Neural cell (in vitro differentiated cells): ENCODE measurements at regions not wholly inside any gene's neighbourhood (a gene's known extent, or its start where the extent isn't known, plus 50 kb on each side); places are given as distances from the start of the nearest gene placed in this dataset.

ENCODE experiments used
- H2AFZ ChIP-seq: fragments of 200-600, 300-800 bp; sonication (generic), shearing (Covaris generic); 2 replicates; pipeline ENCODE4 v1.6.0; 2014; ENCODE audit warnings: low read depth, mild to moderate bottlenecking, antibody characterized with exemption, low read length, moderate library complexity
- H3F3A ChIP-seq: fragments of 200-600 bp; shearing (Covaris generic); 2 replicates; pipeline ENCODE4 v1.6.1; 2016; ENCODE audit warnings: mild to moderate bottlenecking, moderate library complexity, mixed read lengths, antibody characterized with exemption, low read length; ENCODE audit not compliant: insufficient read depth, poor library complexity, severe bottlenecking
- H3K27ac ChIP-seq: fragments of 200-600, 300-800 bp; sonication (generic), shearing (Covaris generic); 2 replicates; pipeline ENCODE4 v1.5.1; 2014; ENCODE audit warnings: mild to moderate bottlenecking, low read length, moderate library complexity
- H3K27me3 ChIP-seq: fragments of 300-800, 200-600 bp; sonication (generic), shearing (Covaris generic); 2 replicates; pipeline ENCODE4 v1.6.0; 2014; ENCODE audit warnings: mild to moderate bottlenecking, low read depth, low read length, moderate library complexity; ENCODE audit not compliant: insufficient read depth
- H3K36me3 ChIP-seq: fragments of 300-800, 200-600 bp; sonication (generic), shearing (Covaris generic); 2 replicates; pipeline ENCODE4 v1.5.1; 2014; ENCODE audit warnings: mild to moderate bottlenecking, antibody characterized with exemption, low read length, moderate library complexity; ENCODE audit not compliant: insufficient read depth
- H3K4me2 ChIP-seq: fragments of 300-800, 200-600 bp; sonication (generic), shearing (Covaris generic); 2 replicates; pipeline ENCODE4 v1.6.0; 2014; ENCODE audit warnings: mild to moderate bottlenecking, low read length
- H3K4me3 ChIP-seq: fragments of 300-800, 200-600 bp; sonication (generic), shearing (Covaris generic); 2 replicates; pipeline ENCODE4 v1.5.1; 2014; ENCODE audit warnings: mild to moderate bottlenecking, low read length, moderate library complexity
- H3K79me2 ChIP-seq: fragments of 200-600 bp; shearing (Covaris generic); replicated peaks from 2 replicates; pipeline ENCODE4 v1.6.0; 2014; ENCODE audit warnings: mild to moderate bottlenecking, low read length, moderate library complexity; ENCODE audit not compliant: insufficient read depth
- H3K9ac ChIP-seq: fragments of 300-800, 200-600 bp; sonication (generic), shearing (Covaris generic); 2 replicates; pipeline ENCODE4 v1.6.1; 2016; ENCODE audit warnings: mild to moderate bottlenecking, low read length, mixed read lengths
- H3K9me2 ChIP-seq: fragments of 200-600 bp; shearing (Covaris generic); 2 replicates; pipeline ENCODE4 v1.6.1; 2016; ENCODE audit warnings: mild to moderate bottlenecking, low read length, mixed read lengths; ENCODE audit not compliant: insufficient read depth
- H3K9me3 ChIP-seq: fragments of 200-600, 300-800 bp; sonication (generic), shearing (Covaris generic); 2 replicates; pipeline ENCODE4 v1.6.1; 2016; ENCODE audit warnings: mild to moderate bottlenecking, mixed run types, low read length, moderate library complexity, mixed read lengths
- H4K20me1 ChIP-seq: fragments of 200-600 bp; shearing (Covaris generic); 2 replicates; pipeline ENCODE4 v1.6.1; 2016; ENCODE audit warnings: mild to moderate bottlenecking, mixed run types; ENCODE audit not compliant: insufficient read depth
- EP300 ChIP-seq: fragments of 450-650 bp; conservative IDR thresholded peaks from 2 replicates; pipeline ENCODE4 v1.6.1; 2014; ENCODE audit warnings: antibody characterized with exemption, mild to moderate bottlenecking, moderate library complexity; ENCODE audit not compliant: poor library complexity, severe bottlenecking
- EZH2 ChIP-seq: fragments of 200-600, 300-800 bp; shearing (Covaris generic), sonication (generic); IDR thresholded peaks from 2 replicates; pipeline ENCODE4 v1.6.1; 2014; ENCODE audit warnings: antibody characterized with exemption, low read length, borderline replicate concordance, mild to moderate bottlenecking; ENCODE audit not compliant: insufficient read depth, poor library complexity, severe bottlenecking
- MXI1 ChIP-seq: fragments of 450-650 bp; conservative IDR thresholded peaks from 2 replicates; pipeline ENCODE4 v1.6.1; 2014; ENCODE audit warnings: antibody characterized with exemption, mild to moderate bottlenecking; ENCODE audit not compliant: poor library complexity, severe bottlenecking
- POLR2AphosphoS5 ChIP-seq: IDR thresholded peaks from 2 replicates; pipeline ENCODE4 v1.6.1; 2012
- RAD21 ChIP-seq: fragments of 450-650 bp; conservative IDR thresholded peaks from 2 replicates; pipeline ENCODE4 v1.6.1; 2014; ENCODE audit warnings: antibody characterized with exemption, mild to moderate bottlenecking, moderate library complexity
- SMC3 ChIP-seq: fragments of 450-650 bp; conservative IDR thresholded peaks from 2 replicates; pipeline ENCODE4 v1.6.1; 2014; ENCODE audit warnings: antibody characterized with exemption, mild to moderate bottlenecking, moderate library complexity; ENCODE audit not compliant: poor library complexity
- TAF1 ChIP-seq: IDR thresholded peaks from 2 replicates; pipeline ENCODE4 v1.6.1; 2012; ENCODE audit warnings: low read depth
- TF ChIP-seq, protein P1 (sequence below): fragments of 450-650 bp; IDR thresholded peaks from 2 replicates; pipeline ENCODE4 v1.5.1; 2014; ENCODE audit warnings: antibody characterized with exemption, mild to moderate bottlenecking, moderate library complexity; ENCODE audit not compliant: poor library complexity, severe bottlenecking
- TF ChIP-seq, protein P2 (sequence below): IDR thresholded peaks from 2 replicates; pipeline ENCODE4 v1.6.1; 2012; ENCODE audit warnings: borderline replicate concordance

DNA sequence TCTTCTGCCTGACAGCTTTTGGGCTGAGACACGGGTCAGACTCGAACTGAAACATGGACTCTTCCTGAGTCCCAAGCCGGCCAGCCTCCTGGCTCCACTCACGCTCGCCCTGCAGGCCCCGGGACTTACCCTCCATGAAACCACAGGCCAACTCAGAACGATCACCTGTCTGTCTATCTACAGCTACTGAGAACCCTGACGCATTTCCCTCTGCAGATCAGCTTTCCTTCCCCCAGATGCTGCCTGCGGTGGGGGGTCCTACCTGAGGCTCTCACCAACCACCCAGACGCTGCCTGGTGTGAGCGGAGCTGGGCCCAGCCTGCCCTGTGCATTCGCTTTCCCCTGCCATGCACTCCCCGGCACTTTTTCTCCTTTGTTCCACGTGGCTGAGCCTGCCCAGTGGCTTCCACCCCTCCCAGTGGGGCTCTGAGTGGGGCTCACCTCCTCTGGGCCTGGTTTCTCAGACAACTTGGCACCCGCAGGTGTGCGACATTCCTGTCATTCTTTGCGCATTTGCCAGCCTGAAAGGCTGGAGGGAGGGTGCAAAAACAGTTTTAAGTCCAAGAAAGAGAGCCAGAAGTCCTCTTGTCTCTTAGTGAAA, 60.2 kb downstream of the PLXNA1 start:
- H3K9me2 ChIP-seq = no peaks in the 10 kb centered on the region
- no peak overlapping the region for H3K4me3 ChIP-seq
- TF ChIP-seq TAF1 (no peak), POLR2AphosphoS5 (peak; percentile 15)
- TF ChIP-seq, protein P1, sequence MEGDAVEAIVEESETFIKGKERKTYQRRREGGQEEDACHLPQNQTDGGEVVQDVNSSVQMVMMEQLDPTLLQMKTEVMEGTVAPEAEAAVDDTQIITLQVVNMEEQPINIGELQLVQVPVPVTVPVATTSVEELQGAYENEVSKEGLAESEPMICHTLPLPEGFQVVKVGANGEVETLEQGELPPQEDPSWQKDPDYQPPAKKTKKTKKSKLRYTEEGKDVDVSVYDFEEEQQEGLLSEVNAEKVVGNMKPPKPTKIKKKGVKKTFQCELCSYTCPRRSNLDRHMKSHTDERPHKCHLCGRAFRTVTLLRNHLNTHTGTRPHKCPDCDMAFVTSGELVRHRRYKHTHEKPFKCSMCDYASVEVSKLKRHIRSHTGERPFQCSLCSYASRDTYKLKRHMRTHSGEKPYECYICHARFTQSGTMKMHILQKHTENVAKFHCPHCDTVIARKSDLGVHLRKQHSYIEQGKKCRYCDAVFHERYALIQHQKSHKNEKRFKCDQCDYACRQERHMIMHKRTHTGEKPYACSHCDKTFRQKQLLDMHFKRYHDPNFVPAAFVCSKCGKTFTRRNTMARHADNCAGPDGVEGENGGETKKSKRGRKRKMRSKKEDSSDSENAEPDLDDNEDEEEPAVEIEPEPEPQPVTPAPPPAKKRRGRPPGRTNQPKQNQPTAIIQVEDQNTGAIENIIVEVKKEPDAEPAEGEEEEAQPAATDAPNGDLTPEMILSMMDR = no peak
- H4K20me1 ChIP-seq = no peaks in the 10 kb centered on the region
- no peak overlapping the region for H2AFZ ChIP-seq
- H3K36me3 ChIP-seq = no peaks in the 10 kb centered on the region
- no peaks in the 10 kb centered on the region for H3F3A ChIP-seq
- no peaks in the 10 kb centered on the region for H3K79me2 ChIP-seq
- no peak overlapping the region for H3K4me2 ChIP-seq
- H3K9me3 ChIP-seq = no peaks in the 10 kb centered on the region
- H3K27ac ChIP-seq = no peak overlapping the region
- no peak overlapping the region for H3K9ac ChIP-seq
- no peaks in the 10 kb centered on the region for H3K27me3 ChIP-seq

DNA sequence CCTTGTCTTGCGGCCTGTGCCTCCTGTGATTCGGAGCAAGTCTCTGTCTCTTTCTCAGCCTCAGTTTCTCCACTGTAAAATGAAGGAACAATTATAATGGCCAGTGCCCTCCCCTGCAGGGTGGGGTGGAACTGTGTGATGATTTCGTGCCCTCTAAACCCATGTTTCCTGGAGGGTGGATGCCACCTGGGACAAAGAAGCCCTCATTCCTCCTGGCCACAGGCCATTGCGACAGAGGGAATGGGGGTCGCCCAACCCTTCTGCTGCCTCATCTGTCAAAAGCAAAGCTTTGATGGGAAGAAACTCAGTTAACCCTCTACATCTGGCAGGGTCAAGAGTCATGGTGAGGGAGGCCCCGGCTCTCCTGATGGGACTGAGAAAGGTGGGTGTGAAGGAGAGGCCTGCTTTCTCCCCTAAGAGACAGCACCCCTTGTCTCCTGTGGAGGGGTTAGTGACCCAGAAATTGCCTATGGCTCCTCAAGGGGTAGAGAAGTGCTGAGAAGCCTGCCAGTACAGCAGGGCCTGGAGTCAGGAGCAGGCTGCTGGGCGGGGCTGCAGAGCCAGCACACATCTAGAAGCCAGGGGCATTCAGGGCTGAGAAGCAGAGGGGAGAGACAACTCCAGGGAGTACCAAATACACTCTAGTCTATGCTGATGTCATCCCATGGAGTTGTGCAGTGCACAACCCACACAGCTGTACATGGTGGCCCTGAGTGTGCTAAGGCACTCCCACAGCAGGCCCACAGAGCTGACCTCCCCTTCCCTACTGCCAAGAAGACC, 61.0 kb downstream of the PLXNA1 start:
- Histone ChIP-seq H4K20me1 (no peaks in the 10 kb centered on the region), H3F3A (no peaks in the 10 kb centered on the region), H3K9ac (no peak overlapping the region), H3K27me3 (no peaks in the 10 kb centered on the region), H3K4me2 (no peak overlapping the region), H2AFZ (no peak overlapping the region), H3K9me3 (no peaks in the 10 kb centered on the region), H3K27ac (no peak overlapping the region), H3K9me2 (no peaks in the 10 kb centered on the region), H3K36me3 (no peaks in the 10 kb centered on the region), H3K4me3 (no peak overlapping the region), H3K79me2 (no peaks in the 10 kb centered on the region)
- no peak for TF ChIP-seq EP300
- no peak for TF ChIP-seq POLR2AphosphoS5
- TF ChIP-seq, protein P1 = no peak
- no peak for TF ChIP-seq MXI1
- TF ChIP-seq TAF1 = no peak
- TF ChIP-seq, protein P2, sequence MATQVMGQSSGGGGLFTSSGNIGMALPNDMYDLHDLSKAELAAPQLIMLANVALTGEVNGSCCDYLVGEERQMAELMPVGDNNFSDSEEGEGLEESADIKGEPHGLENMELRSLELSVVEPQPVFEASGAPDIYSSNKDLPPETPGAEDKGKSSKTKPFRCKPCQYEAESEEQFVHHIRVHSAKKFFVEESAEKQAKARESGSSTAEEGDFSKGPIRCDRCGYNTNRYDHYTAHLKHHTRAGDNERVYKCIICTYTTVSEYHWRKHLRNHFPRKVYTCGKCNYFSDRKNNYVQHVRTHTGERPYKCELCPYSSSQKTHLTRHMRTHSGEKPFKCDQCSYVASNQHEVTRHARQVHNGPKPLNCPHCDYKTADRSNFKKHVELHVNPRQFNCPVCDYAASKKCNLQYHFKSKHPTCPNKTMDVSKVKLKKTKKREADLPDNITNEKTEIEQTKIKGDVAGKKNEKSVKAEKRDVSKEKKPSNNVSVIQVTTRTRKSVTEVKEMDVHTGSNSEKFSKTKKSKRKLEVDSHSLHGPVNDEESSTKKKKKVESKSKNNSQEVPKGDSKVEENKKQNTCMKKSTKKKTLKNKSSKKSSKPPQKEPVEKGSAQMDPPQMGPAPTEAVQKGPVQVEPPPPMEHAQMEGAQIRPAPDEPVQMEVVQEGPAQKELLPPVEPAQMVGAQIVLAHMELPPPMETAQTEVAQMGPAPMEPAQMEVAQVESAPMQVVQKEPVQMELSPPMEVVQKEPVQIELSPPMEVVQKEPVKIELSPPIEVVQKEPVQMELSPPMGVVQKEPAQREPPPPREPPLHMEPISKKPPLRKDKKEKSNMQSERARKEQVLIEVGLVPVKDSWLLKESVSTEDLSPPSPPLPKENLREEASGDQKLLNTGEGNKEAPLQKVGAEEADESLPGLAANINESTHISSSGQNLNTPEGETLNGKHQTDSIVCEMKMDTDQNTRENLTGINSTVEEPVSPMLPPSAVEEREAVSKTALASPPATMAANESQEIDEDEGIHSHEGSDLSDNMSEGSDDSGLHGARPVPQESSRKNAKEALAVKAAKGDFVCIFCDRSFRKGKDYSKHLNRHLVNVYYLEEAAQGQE = no peak
- no peak for TF ChIP-seq SMC3
- no peak for TF ChIP-seq EZH2
- no peak for TF ChIP-seq RAD21
